Endodermal cell (in vitro differentiated cells): ENCODE measurements at regions not wholly inside any gene's neighbourhood (a gene's known extent, or its start where the extent isn't known, plus 50 kb on each side); places are given as distances from the start of the nearest gene placed in this dataset.

Experiments used
- DNase-seq: peaks from one replicate; pipeline ENCODE4 v3.0.0-alpha.2; 2017
- H3K27ac ChIP-seq: 2 replicates; pipeline ENCODE4 v1.5.1; 2013; ENCODE audit warnings: mild to moderate bottlenecking, low read depth, low read length, moderate library complexity
- H3K27me3 ChIP-seq: 2 replicates; pipeline ENCODE4 v1.6.1; 2013; ENCODE audit warnings: mild to moderate bottlenecking, low read length, moderate library complexity; ENCODE audit not compliant: insufficient read depth, control insufficient read depth, poor library complexity, severe bottlenecking
- H3K36me3 ChIP-seq: 2 replicates; pipeline ENCODE4 v1.7.0; 2013; ENCODE audit warnings: mild to moderate bottlenecking, low read length, moderate library complexity; ENCODE audit not compliant: control insufficient read depth, insufficient read depth
- H3K4me1 ChIP-seq: one replicate; pipeline ENCODE4 v1.7.0; 2013; ENCODE audit warnings: low read length; ENCODE audit not compliant: control insufficient read depth, insufficient read depth
- H3K4me3 ChIP-seq: 2 replicates; pipeline ENCODE4 v1.5.1; 2013; ENCODE audit warnings: mild to moderate bottlenecking, low read length, moderate library complexity
- H3K9ac ChIP-seq: 2 replicates; pipeline ENCODE4 v1.6.1; 2013; ENCODE audit warnings: mild to moderate bottlenecking, low read length, moderate library complexity; ENCODE audit not compliant: poor library complexity, severe bottlenecking; ENCODE audit errors: extremely low read depth
- H3K9me3 ChIP-seq: 2 replicates; pipeline ENCODE4 v1.6.1; 2013; ENCODE audit warnings: mild to moderate bottlenecking, low read length, moderate library complexity; ENCODE audit not compliant: control insufficient read depth
- H3K27ac Mint-ChIP-seq: 2 replicates; pipeline ENCODE4 v1.8.0; 2020; ENCODE audit warnings: mixed read lengths
- H3K27me3 Mint-ChIP-seq: 2 replicates; pipeline ENCODE4 v1.8.0; 2021; ENCODE audit warnings: mild to moderate bottlenecking, mixed read lengths; ENCODE audit not compliant: insufficient read depth
- H3K36me3 Mint-ChIP-seq: 2 replicates; pipeline ENCODE4 v1.8.0; 2020; ENCODE audit warnings: low read depth, mixed read lengths
- H3K4me1 Mint-ChIP-seq: 2 replicates; pipeline ENCODE4 v1.8.0; 2020; ENCODE audit warnings: mixed read lengths
- H3K4me3 Mint-ChIP-seq: 2 replicates; pipeline ENCODE4 v1.8.0; 2020; ENCODE audit warnings: mild to moderate bottlenecking, moderate library complexity, mixed read lengths
- H3K9me3 Mint-ChIP-seq: 2 replicates; pipeline ENCODE4 v1.8.0; 2020; ENCODE audit warnings: mild to moderate bottlenecking, mixed read lengths
- CTCF ChIP-seq: fragments of 200-600 bp; sonication (generic); conservative IDR thresholded peaks from 2 replicates; pipeline ENCODE4 v1.5.0; 2021; ENCODE audit warnings: antibody characterized with exemption, mild to moderate bottlenecking
- WGBS, 2 experiments: methylation state at CpG; one replicate each; pipeline versions ENCODE4 v1.1.5 to v1.1.7; 2013; ENCODE audit warnings: missing lambda C conversion rate in 2 of 2, mixed read lengths in 1 of 2; ENCODE audit not compliant: insufficient coverage in 1 of 2, insufficient read length in 1 of 2; 5-methylcytosine and 5-hydroxymethylcytosine counted together

- no peak for DNase-seq
- H3K4me1 ChIP-seq, result no peaks in the 10 kb centered on the region
- peaks cover 5% of the 10 kb centered on the region for H3K4me1 Mint-ChIP-seq
- H3K36me3 Mint-ChIP-seq, result no peaks in the 10 kb centered on the region
- no peaks in the 10 kb centered on the region for H3K9me3 Mint-ChIP-seq
- H3K27me3 ChIP-seq, result no peaks in the 10 kb centered on the region
- no peak overlapping the region for H3K4me3 Mint-ChIP-seq
- H3K36me3 ChIP-seq, result no peaks in the 10 kb centered on the region
- no peak for TF ChIP-seq CTCF
- H3K4me3 ChIP-seq, result no peak overlapping the region
- H3K9me3 ChIP-seq, result peaks cover 8% of the 10 kb centered on the region
- no peak overlapping the region for H3K27ac ChIP-seq
- no peak overlapping the region for H3K27ac Mint-ChIP-seq
- H3K9ac ChIP-seq, result no peak overlapping the region
- no peaks in the 10 kb centered on the region for H3K27me3 Mint-ChIP-seq
Measured at GRCh38 chr3:151944356-151944755, 70.9 kb downstream of the SUCNR1 start.

GRCh38 chr3:151946606-151947005 lies 73.2 kb downstream of the SUCNR1 start:
- Histone ChIP-seq H3K4me3 (no peak overlapping the region), H3K9ac (no peak overlapping the region), H3K4me1 (no peaks in the 10 kb centered on the region), H3K9me3 (peaks cover 8% of the 10 kb centered on the region), H3K27me3 (no peaks in the 10 kb centered on the region), H3K27ac (no peak overlapping the region), H3K36me3 (no peaks in the 10 kb centered on the region)
- H3K4me3 Mint-ChIP-seq, result no peak overlapping the region
- no peak for DNase-seq
- peaks cover 5% of the 10 kb centered on the region for H3K4me1 Mint-ChIP-seq
- H3K27me3 Mint-ChIP-seq, result no peaks in the 10 kb centered on the region
- no peaks in the 10 kb centered on the region for H3K9me3 Mint-ChIP-seq
- TF ChIP-seq CTCF, result no peak
- H3K27ac Mint-ChIP-seq, result no peak overlapping the region
- H3K36me3 Mint-ChIP-seq, result no peaks in the 10 kb centered on the region
- 96% methylated on average over 1 of the region's 1 CpG; no CpG with 5 or more reads in 1 of the 2 experiments for WGBS, 2 experiments

- Histone ChIP-seq H3K4me3 (no peak overlapping the region), H3K9me3 (peaks cover 8% of the 10 kb centered on the region), H3K9ac (no peak overlapping the region), H3K4me1 (no peaks in the 10 kb centered on the region), H3K36me3 (no peaks in the 10 kb centered on the region), H3K27ac (no peak overlapping the region), H3K27me3 (no peaks in the 10 kb centered on the region)
- Mint-ChIP-seq H3K4me1 (peaks cover 8% of the 10 kb centered on the region), H3K27me3 (no peaks in the 10 kb centered on the region), H3K36me3 (no peaks in the 10 kb centered on the region), H3K27ac (no peak overlapping the region), H3K9me3 (no peaks in the 10 kb centered on the region), H3K4me3 (no peak overlapping the region)
- TF ChIP-seq CTCF, result no peak
- DNase-seq, result no peak
- 91 to 96% methylated on average over 4 of the region's 4 CpGs for WGBS, 2 experiments
Measured at GRCh38 chr3:151949706-151950105, 76.3 kb downstream of the SUCNR1 start.
